IMR-90 (cell line): ENCODE measurements at regions not wholly inside any gene's neighbourhood (a gene's known extent, or its start where the extent isn't known, plus 50 kb on each side); places are given as distances from the start of the nearest gene placed in this dataset.

Experiments used
- BHLHE40 ChIP-seq: fragments of 150-350 bp; IDR thresholded peaks from 2 replicates; pipeline ENCODE4 v1.6.1; 2016; ENCODE audit warnings: mild to moderate bottlenecking, low read depth, low read length
- CHD1 ChIP-seq: IDR thresholded peaks from 2 replicates; pipeline ENCODE4 v1.6.1; 2012; ENCODE audit warnings: low read depth, low read length, improper control_type of control experiment
- CTCF ChIP-seq: conservative IDR thresholded peaks from 2 replicates; pipeline ENCODE4 v1.5.1; 2012; ENCODE audit warnings: mild to moderate bottlenecking, low read depth, low read length, improper control_type of control experiment
- ELK1 ChIP-seq: fragments of 150-350 bp; IDR thresholded peaks from 2 replicates; pipeline ENCODE4 v1.6.1; 2016; ENCODE audit warnings: low read depth, mild to moderate bottlenecking, low read length, moderate library complexity, borderline replicate concordance
- MAZ ChIP-seq: IDR thresholded peaks from 2 replicates; pipeline ENCODE4 v1.6.1; 2012; ENCODE audit warnings: low read depth, mild to moderate bottlenecking, low read length, improper control_type of control experiment, moderate library complexity, borderline replicate concordance
- MXI1 ChIP-seq: IDR thresholded peaks from 2 replicates; pipeline ENCODE4 v1.6.1; 2012; ENCODE audit warnings: low read depth, mild to moderate bottlenecking, low read length, moderate library complexity, borderline replicate concordance
- POLR2A ChIP-seq: IDR thresholded peaks from 2 replicates; pipeline ENCODE4 v1.6.1; 2012; ENCODE audit warnings: mild to moderate bottlenecking, low read depth, low read length
- RAD21 ChIP-seq: IDR thresholded peaks from 2 replicates; pipeline ENCODE4 v1.6.1; 2012; ENCODE audit warnings: low read length, improper control_type of control experiment
- RCOR1 ChIP-seq: IDR thresholded peaks from 2 replicates; pipeline ENCODE4 v1.6.1; 2012; ENCODE audit warnings: mild to moderate bottlenecking, low read length, improper control_type of control experiment; ENCODE audit not compliant: insufficient replicate concordance
- SMC3 ChIP-seq: fragments of 150-350 bp; IDR thresholded peaks from 2 replicates; pipeline ENCODE4 v1.6.1; 2016; ENCODE audit warnings: low read depth, mild to moderate bottlenecking, antibody characterized with exemption, low read length, moderate library complexity
- USF2 ChIP-seq: fragments of 150-350 bp; IDR thresholded peaks from 2 replicates; pipeline ENCODE4 v1.6.1; 2017; ENCODE audit warnings: mild to moderate bottlenecking, antibody characterized with exemption, low read length, low read depth

- TF ChIP-seq RCOR1 = no peak
- TF ChIP-seq CTCF = no peak
- TF ChIP-seq CHD1 = no peak
- no peak for TF ChIP-seq USF2
- TF ChIP-seq RAD21 = no peak
- no peak for TF ChIP-seq MXI1
- TF ChIP-seq POLR2A = no peak
- no peak for TF ChIP-seq BHLHE40
- TF ChIP-seq MAZ = no peak
- TF ChIP-seq SMC3 = no peak
- no peak for TF ChIP-seq ELK1
These were observed 294.1 kb upstream of the SFRP2 start for GRCh38 chr4:154082760-154083535.
